Loucy (cell line): ENCODE measurements at regions not wholly inside any gene's neighbourhood (a gene's known extent, or its start where the extent isn't known, plus 50 kb on each side); places are given as distances from the start of the nearest gene placed in this dataset.

Source experiments
- EZH2phosphoT487 ChIP-seq: fragments of 200-600 bp; IDR thresholded peaks from 2 replicates; pipeline ENCODE4 v1.6.1; 2018; ENCODE audit warnings: antibody characterized with exemption, mild to moderate bottlenecking, moderate library complexity, borderline replicate concordance
- TF ChIP-seq, protein P1 (sequence below): fragments of 200-600 bp; sonication (generic); conservative IDR thresholded peaks from 2 replicates; pipeline ENCODE4 v1.5.1; 2014; ENCODE audit warnings: mild to moderate bottlenecking, antibody characterized with exemption, low read length

DNA sequence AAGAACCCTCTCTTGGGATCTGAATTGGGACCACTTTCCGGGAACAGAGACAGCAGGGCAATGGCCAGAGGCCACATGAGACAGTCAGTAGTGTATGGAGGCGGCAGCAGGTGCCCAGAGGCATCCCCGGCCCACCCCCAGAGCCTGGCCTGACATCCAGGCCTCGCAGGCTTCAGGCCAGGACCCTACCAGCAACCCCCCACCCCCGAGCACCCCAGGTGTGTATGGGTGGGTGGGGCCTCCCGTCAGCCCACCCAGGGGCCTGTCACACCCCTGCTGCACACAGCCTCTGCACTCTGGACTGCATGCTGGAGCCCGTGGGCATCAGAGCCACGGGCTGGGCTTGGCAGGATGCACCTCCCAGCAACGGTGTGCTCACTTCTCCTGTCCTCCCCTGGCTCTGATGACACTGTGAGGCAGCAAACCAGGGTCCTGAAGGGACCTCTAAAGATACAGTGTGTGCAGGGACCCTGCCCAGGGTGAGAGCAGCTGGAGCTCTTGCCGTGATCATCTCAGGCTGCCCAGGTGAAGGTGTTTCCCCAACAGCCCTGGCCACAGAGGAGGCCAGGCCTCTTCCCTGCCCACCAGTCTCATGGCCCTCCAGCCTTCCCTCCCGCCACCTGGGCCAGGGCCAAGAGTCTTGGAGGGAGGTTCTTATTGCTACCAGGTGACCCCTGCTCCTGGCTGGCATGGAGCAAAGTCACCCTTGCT lies 88.8 kb upstream of the SEPTIN5 start:
- TF ChIP-seq, protein P1, sequence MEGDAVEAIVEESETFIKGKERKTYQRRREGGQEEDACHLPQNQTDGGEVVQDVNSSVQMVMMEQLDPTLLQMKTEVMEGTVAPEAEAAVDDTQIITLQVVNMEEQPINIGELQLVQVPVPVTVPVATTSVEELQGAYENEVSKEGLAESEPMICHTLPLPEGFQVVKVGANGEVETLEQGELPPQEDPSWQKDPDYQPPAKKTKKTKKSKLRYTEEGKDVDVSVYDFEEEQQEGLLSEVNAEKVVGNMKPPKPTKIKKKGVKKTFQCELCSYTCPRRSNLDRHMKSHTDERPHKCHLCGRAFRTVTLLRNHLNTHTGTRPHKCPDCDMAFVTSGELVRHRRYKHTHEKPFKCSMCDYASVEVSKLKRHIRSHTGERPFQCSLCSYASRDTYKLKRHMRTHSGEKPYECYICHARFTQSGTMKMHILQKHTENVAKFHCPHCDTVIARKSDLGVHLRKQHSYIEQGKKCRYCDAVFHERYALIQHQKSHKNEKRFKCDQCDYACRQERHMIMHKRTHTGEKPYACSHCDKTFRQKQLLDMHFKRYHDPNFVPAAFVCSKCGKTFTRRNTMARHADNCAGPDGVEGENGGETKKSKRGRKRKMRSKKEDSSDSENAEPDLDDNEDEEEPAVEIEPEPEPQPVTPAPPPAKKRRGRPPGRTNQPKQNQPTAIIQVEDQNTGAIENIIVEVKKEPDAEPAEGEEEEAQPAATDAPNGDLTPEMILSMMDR = no peak
- TF ChIP-seq EZH2phosphoT487 = no peak
